GM12878 (cell line): ENCODE measurements at regions not wholly inside any gene's neighbourhood (a gene's known extent, or its start where the extent isn't known, plus 50 kb on each side); places are given as distances from the start of the nearest gene placed in this dataset.

ENCODE experiments used
- ATAC-seq: fragments of 200-7000 bp; cut with Tn5 transposase; 3 replicates; pipeline ENCODE4 v1.9.1; 2020; ENCODE audit warnings: mild to moderate bottlenecking, moderate library complexity
- BruUV-seq: library from RNA; stranded (reverse); fragments of 400-500 nt; replicated peaks from 2 replicates; lab custom pipeline; 2021; lab: Mats Ljungman, UMichigan
- CTCF ChIA-PET: fragments of 300-600 bp; sonication (Branson Sonifier 250); formaldehyde crosslinking; extraction: SDS; loops from one replicate; lab custom pipeline; 2021; ENCODE audit warnings: inconsistent platforms; lab: Yijun Ruan, JAX
- POLR2A ChIA-PET: fragments of 350-600 bp; formaldehyde crosslinking; extraction: SDS; loops from one replicate; lab custom pipeline; 2021; ENCODE audit warnings: inconsistent platforms; lab: Charles Lee
- RAD21 ChIA-PET: fragments of 300-600 bp; sonication (Branson Sonifier 250); formaldehyde crosslinking; loops from one replicate; lab custom pipeline; 2023; ENCODE audit warnings: antibody characterized with exemption; ENCODE audit not compliant: unreplicated experiment; lab: Charles Lee
- SMC1A ChIA-PET: fragments of 300-600 bp; sonication (Branson Sonifier 250); formaldehyde crosslinking; loops from one replicate; lab custom pipeline; 2023; ENCODE audit not compliant: unreplicated experiment, uncharacterized antibody; lab: Charles Lee
- DNase-seq: peaks from one replicate; pipeline ENCODE4 v3.0.0-alpha.2; 2011; ENCODE audit warnings: low read depth, low spot score
- FAIRE-seq: peaks from 3 replicates; lab custom pipeline; 2011; peaks lifted over from hg19 to GRCh38; lab: Jason Lieb, UNC
- H2AFZ ChIP-seq: 2 replicates; pipeline ENCODE4 v1.6.0; 2011; ENCODE audit warnings: low read depth, low read length, control low read depth; ENCODE audit not compliant: control insufficient read depth
- H3K27ac ChIP-seq: 2 replicates; pipeline ENCODE4 v1.5.1; 2011; ENCODE audit warnings: control low read depth; ENCODE audit not compliant: control insufficient read depth, insufficient read depth
- H3K27me3 ChIP-seq, 2 experiments: replicated peaks in 1 of 2; 2 replicates each; pipeline versions ENCODE4 v1.6.0 to v1.6.1; 2011; ENCODE audit warnings: low read length in 1 of 2; ENCODE audit not compliant: control insufficient read depth in 2 of 2, insufficient read depth in 2 of 2
- H3K36me3 ChIP-seq, 2 experiments: 2 replicates each; pipeline ENCODE4 v1.5.1; 2011; ENCODE audit warnings: low read length in 1 of 2; ENCODE audit not compliant: control insufficient read depth in 2 of 2, insufficient read depth in 2 of 2
- H3K4me1 ChIP-seq: 2 replicates; pipeline ENCODE4 v1.6.1; 2011; ENCODE audit warnings: mild to moderate bottlenecking, low read length, moderate library complexity, mixed read lengths; ENCODE audit not compliant: control insufficient read depth, insufficient read depth
- H3K4me2 ChIP-seq: 2 replicates; pipeline ENCODE4 v1.6.0; 2011; ENCODE audit warnings: control low read depth; ENCODE audit not compliant: control insufficient read depth, insufficient read depth
- H3K4me3 ChIP-seq: fragments of 200-600 bp; sonication (generic); 2 replicates; pipeline ENCODE4 v1.5.1; 2016
- H3K79me2 ChIP-seq: 2 replicates; pipeline ENCODE4 v1.6.0; 2011; ENCODE audit warnings: low read length; ENCODE audit not compliant: control insufficient read depth, insufficient read depth
- H3K9ac ChIP-seq: 2 replicates; pipeline ENCODE4 v1.8.0; 2011; ENCODE audit warnings: low read length, control low read depth, mixed read lengths; ENCODE audit not compliant: control insufficient read depth, insufficient read depth
- H3K9me3 ChIP-seq: replicated peaks from 3 replicates; pipeline ENCODE4 v1.5.1; 2011; ENCODE audit warnings: mild to moderate bottlenecking, low read length; ENCODE audit not compliant: control insufficient read depth, insufficient read depth
- H4K20me1 ChIP-seq: 2 replicates; pipeline ENCODE4 v1.6.0; 2011; ENCODE audit not compliant: control insufficient read depth, insufficient read depth
- BRCA1 ChIP-seq: IDR thresholded peaks from 2 replicates; pipeline ENCODE4 v1.6.1; 2011; ENCODE audit warnings: low read depth, low read length, improper control_type of control experiment
- JUND ChIP-seq: IDR thresholded peaks from 2 replicates; pipeline ENCODE4 v1.6.1; 2012; ENCODE audit warnings: low read depth, mild to moderate bottlenecking, low read length, improper control_type of control experiment, moderate library complexity
- MTA2 ChIP-seq: fragments of 450-650 bp; IDR thresholded peaks from 2 replicates; pipeline ENCODE4 v1.6.1; 2016; ENCODE audit warnings: low read depth, mild to moderate bottlenecking, moderate library complexity
- NRF1 ChIP-seq: conservative IDR thresholded peaks from 2 replicates; pipeline ENCODE4 v1.6.1; 2011; ENCODE audit warnings: mild to moderate bottlenecking, low read depth, low read length, improper control_type of control experiment
- SKIL ChIP-seq: fragments of 450-650 bp; IDR thresholded peaks from 2 replicates; pipeline ENCODE4 v1.6.1; 2017; ENCODE audit warnings: mild to moderate bottlenecking, low read depth, inconsistent platforms; ENCODE audit not compliant: poor library complexity, severe bottlenecking
- SMAD5 ChIP-seq: IDR thresholded peaks from 2 replicates; pipeline ENCODE4 v1.6.1; 2016; ENCODE audit warnings: antibody characterized with exemption, low read depth
- ZBED1 ChIP-seq: IDR thresholded peaks from 2 replicates; pipeline ENCODE4 v1.6.1; 2016; ENCODE audit warnings: borderline replicate concordance
- ZNF622 ChIP-seq: fragments of 450-650 bp; IDR thresholded peaks from 2 replicates; pipeline ENCODE4 v1.6.1; 2017; ENCODE audit warnings: mild to moderate bottlenecking, inconsistent platforms
- ZZZ3 ChIP-seq: IDR thresholded peaks from 2 replicates; pipeline ENCODE4 v1.6.1; 2011; ENCODE audit warnings: low read depth; ENCODE audit not compliant: control insufficient read depth, insufficient read length
- WGBS: methylation state at CpG from one replicate; pipeline ENCODE4 v1.1.6; 2016; ENCODE audit warnings: low lambda C conversion rate; ENCODE audit not compliant: insufficient replicate concordance, insufficient coverage; ENCODE audit errors: missing lambda C conversion rate; 5-methylcytosine and 5-hydroxymethylcytosine counted together
- in situ Hi-C: fragments of 300-500 bp; cut with MboI; formaldehyde crosslinking; loops from 9 replicates; pipeline ENCODE4 v1.14.3; 2018; ENCODE audit warnings: mixed read lengths
- intact Hi-C: fragments of 100-400 bp; cut with micrococcal nuclease; formaldehyde crosslinking; loops from one replicate; pipeline ENCODE4 v1.14.2; 2022; ENCODE audit not compliant: unreplicated experiment

DNA sequence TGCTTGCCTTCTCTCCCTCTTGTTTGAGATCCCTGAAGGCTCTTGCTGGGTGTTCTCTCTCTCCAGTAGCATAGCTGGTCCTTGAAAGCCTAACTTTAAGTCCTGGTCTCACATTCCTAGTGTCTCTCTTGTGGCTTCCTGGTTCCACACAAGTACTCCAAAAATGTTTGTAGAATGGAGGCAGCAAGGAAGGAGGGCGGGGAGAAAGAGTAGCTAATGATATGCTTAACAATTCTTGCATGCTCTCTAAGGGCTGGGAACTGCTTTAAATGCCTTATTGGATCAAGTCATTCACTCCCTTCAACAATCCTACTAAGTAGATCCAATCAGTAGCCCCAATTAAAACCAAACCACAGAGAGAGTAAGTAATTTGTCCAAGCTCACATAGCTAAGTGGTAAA, 357.3 kb downstream of the KLF5 start (continued):
- TF ChIP-seq SKIL (no peak), BRCA1 (no peak), MTA2 (no peak), JUND (no peak), NRF1 (no peak), ZZZ3 (no peak), SMAD5 (no peak), ZBED1 (no peak)

DNA sequence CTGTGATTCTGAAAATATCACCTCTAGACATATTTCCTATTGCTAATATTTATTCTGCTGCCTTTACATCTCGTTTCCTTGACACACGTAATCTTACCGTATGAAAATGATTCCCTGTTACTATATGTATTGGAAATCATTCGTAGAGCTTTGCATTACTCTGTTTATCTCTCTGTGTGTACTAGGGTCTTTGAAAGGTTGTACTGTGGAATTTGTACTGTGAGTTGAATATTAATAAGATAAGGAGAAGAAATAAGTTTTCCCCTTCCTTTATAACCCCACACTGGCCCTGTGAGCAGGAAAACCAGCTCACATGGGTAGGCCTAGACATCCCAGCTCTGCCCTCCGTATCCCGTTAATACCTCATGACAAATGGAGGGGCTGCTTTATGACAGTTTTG, 354.9 kb downstream of the KLF5 start:
- in situ Hi-C loops (loop anchor here (25.0 kb wide), 1 partner anchor 601 kb away; no protein-coding TSS in a partner anchor), intact Hi-C loops (no loop called here)
- SMC1A ChIA-PET = interaction anchor here (1.0 kb wide), 1 partner anchor 40 kb away, joined by 3 read pairs; no protein-coding TSS in a partner anchor
- POLR2A ChIA-PET = no interaction called here
- H3K4me2 ChIP-seq = no peak overlapping the region
- no peaks in the 10 kb centered on the region for H3K79me2 ChIP-seq
- FAIRE-seq = no peak
- RAD21 ChIA-PET = no interaction called here
- H3K4me1 ChIP-seq = no peaks in the 10 kb centered on the region
- DNase-seq = no peak
- no peak overlapping the region for H2AFZ ChIP-seq
- H3K27me3 ChIP-seq = no peaks in the 10 kb centered on the region
- H3K9me3 ChIP-seq = no peaks in the 10 kb centered on the region
- no peak for TF ChIP-seq ZNF622
- H3K4me3 ChIP-seq = no peak overlapping the region
- no peaks in the 10 kb centered on the region for H4K20me1 ChIP-seq
- H3K27ac ChIP-seq = no peak overlapping the region
- no peak for ATAC-seq
- CTCF ChIA-PET = no interaction called here
- 63% methylated on average over 6 of the region's 6 CpGs for WGBS
- no TSS peak for BruUV-seq
- H3K9ac ChIP-seq = no peak overlapping the region
- H3K36me3 ChIP-seq = no peaks in the 10 kb centered on the region
